Naive thymus-derived CD8-positive, alpha-beta T cell (primary cell): ENCODE measurements at regions not wholly inside any gene's neighbourhood (a gene's known extent, or its start where the extent isn't known, plus 50 kb on each side); places are given as distances from the start of the nearest gene placed in this dataset.

Experiments
- ATAC-seq, 2 donors: fragments of 150-1000 bp; cut with Tn5 transposase in 1 of 2; sonication (Bioruptor Pico), chemical (Tn5 transposase) in 1 of 2; 1 replicate in 1 of 2; 2 replicates in 1 of 2; pipeline ENCODE4 v1.10.0; 2021; ENCODE audit warnings: mild to moderate bottlenecking in 2 of 2, moderate library complexity in 2 of 2
- POLR2A ChIA-PET: fragments of 350-600 bp; sonication (Branson Sonifier 250); formaldehyde crosslinking; loops from one replicate; lab custom pipeline; 2021; ENCODE audit warnings: antibody characterized with exemption; lab: Charles Lee
- DNase-seq, 10 donors: peaks; one replicate each; pipeline versions ENCODE4 v3.0.0 to v3.0.0-alpha.2; 2020 to 2022
- H3K27ac Mint-ChIP-seq, 10 donors: one replicate each; pipeline ENCODE4 v1.8.0; 2020 to 2022; ENCODE audit warnings: mild to moderate bottlenecking in 10 of 10, mixed read lengths in 10 of 10, moderate library complexity in 4 of 10, inconsistent platforms in 1 of 10
- H3K27me3 Mint-ChIP-seq, 5 donors: one replicate each; pipeline ENCODE4 v1.8.0; 2021 to 2022; ENCODE audit warnings: mixed read lengths in 5 of 5
- H3K36me3 Mint-ChIP-seq, 3 donors: one replicate each; pipeline ENCODE4 v1.8.0; 2020 to 2022; ENCODE audit warnings: mixed read lengths in 3 of 3, mild to moderate bottlenecking in 2 of 3, inconsistent platforms in 1 of 3
- H3K4me1 Mint-ChIP-seq, 4 donors: one replicate each; pipeline ENCODE4 v1.8.0; 2021 to 2022; ENCODE audit warnings: mixed read lengths in 4 of 4
- H3K4me3 Mint-ChIP-seq, 10 donors: one replicate each; pipeline ENCODE4 v1.8.0; 2020 to 2022; ENCODE audit warnings: mild to moderate bottlenecking in 10 of 10, mixed read lengths in 10 of 10, moderate library complexity in 6 of 10, inconsistent platforms in 1 of 10
- H3K9me3 Mint-ChIP-seq, 9 donors: one replicate each; pipeline ENCODE4 v1.8.0; 2020 to 2022; ENCODE audit warnings: mixed read lengths in 9 of 9, mild to moderate bottlenecking in 3 of 9, inconsistent platforms in 1 of 9, moderate library complexity in 1 of 9

GRCh38 chrX:39605183-39605582, 492.6 kb downstream of the BCOR start:
- Mint-ChIP-seq H3K9me3 (peaks cover 0 to 2% (median 0%) of the 10 kb centered on the region in 9 donors), H3K27ac (no peak overlapping the region), H3K36me3 (peaks cover 0 to 3% (median 0%) of the 10 kb centered on the region in 3 donors), H3K27me3 (no peaks in the 10 kb centered on the region), H3K4me3 (no peak overlapping the region), H3K4me1 (peaks cover 0 to 3% (median 0%) of the 10 kb centered on the region in 4 donors)
- ATAC-seq (no peak), DNase-seq (no peak)
- POLR2A ChIA-PET: no interaction called here

- H3K27ac Mint-ChIP-seq: no peak overlapping the region
- ATAC-seq: no peak
- H3K9me3 Mint-ChIP-seq: peaks cover 0 to 2% (median 0%) of the 10 kb centered on the region in 9 donors
- POLR2A ChIA-PET: no interaction called here
- DNase-seq: no peak
- H3K4me1 Mint-ChIP-seq: peaks cover 0 to under 1% (median 0%) of the 10 kb centered on the region in 4 donors
- H3K36me3 Mint-ChIP-seq: peaks cover 0 to 3% (median 0%) of the 10 kb centered on the region in 3 donors
- no peaks in the 10 kb centered on the region for H3K27me3 Mint-ChIP-seq
- no peak overlapping the region for H3K4me3 Mint-ChIP-seq
These were observed 491.9 kb downstream of the BCOR start for GRCh38 chrX:39605866-39606265.

- DNase-seq: no peak
- Mint-ChIP-seq H3K4me1 (peaks cover 7 to 21% (median 11%) of the 10 kb centered on the region in 4 donors), H3K9me3 (peaks cover 0 to 2% (median 0%) of the 10 kb centered on the region in 9 donors), H3K36me3 (peaks cover 0 to 3% (median 0%) of the 10 kb centered on the region in 3 donors), H3K4me3 (no peak overlapping the region), H3K27ac (no peak overlapping the region), H3K27me3 (peaks cover 0 to 2% (median 0%) of the 10 kb centered on the region in 5 donors)
- ATAC-seq: no peak
- POLR2A ChIA-PET: no interaction called here
These were observed 487.8 kb downstream of the BCOR start for GRCh38 chrX:39609941-39610340.

GRCh38 chrX:39611468-39611867, 486.3 kb downstream of the BCOR start:
- H3K27ac Mint-ChIP-seq: no peak overlapping the region
- peaks cover 0 to 3% (median 0%) of the 10 kb centered on the region in 3 donors for H3K36me3 Mint-ChIP-seq
- POLR2A ChIA-PET: no interaction called here
- H3K9me3 Mint-ChIP-seq: no peaks in the 10 kb centered on the region
- ATAC-seq (no peak), DNase-seq (no peak)
- H3K4me3 Mint-ChIP-seq: no peak overlapping the region
- H3K4me1 Mint-ChIP-seq: peaks cover 7 to 21% (median 11%) of the 10 kb centered on the region in 4 donors
- H3K27me3 Mint-ChIP-seq: peaks cover 0 to 2% (median 0%) of the 10 kb centered on the region in 5 donors

GRCh38 chrX:39613482-39613995, 484.2 kb downstream of the BCOR start:
- ATAC-seq (peak; percentile 36 to 69), DNase-seq (peak in 2 of 10 donors; percentile 9 to 10)
- peak overlapping the region; percentile 72 to 93 (median 82) for H3K4me3 Mint-ChIP-seq
- peaks cover 7 to 21% (median 11%) of the 10 kb centered on the region in 4 donors for H3K4me1 Mint-ChIP-seq
- H3K9me3 Mint-ChIP-seq: peaks cover 0 to 2% (median 0%) of the 10 kb centered on the region in 9 donors
- peaks cover 0 to 5% (median 0%) of the 10 kb centered on the region in 3 donors for H3K36me3 Mint-ChIP-seq
- H3K27ac Mint-ChIP-seq: peak overlapping the region in 4 of 10 donors; percentile 47 to 94 (median 64)
- peaks cover 0 to 2% (median 0%) of the 10 kb centered on the region in 5 donors for H3K27me3 Mint-ChIP-seq
- POLR2A ChIA-PET: interaction anchor here (0.7 kb wide), 1 partner anchor 479 kb away, joined by 4 read pairs; no protein-coding TSS in a partner anchor

- POLR2A ChIA-PET: interaction anchor here (0.6 to 0.7 kb wide), 2 partner anchors 9 to 478 kb away, joined by 4 to 7 read pairs; no protein-coding TSS in a partner anchor
These were observed 483.6 kb downstream of the BCOR start for GRCh38 chrX:39613997-39614679.

GRCh38 chrX:39614680-39614998, 483.1 kb downstream of the BCOR start:
- peaks cover 0 to 2% (median 0%) of the 10 kb centered on the region in 5 donors for H3K27me3 Mint-ChIP-seq
- peaks cover 7 to 21% (median 11%) of the 10 kb centered on the region in 4 donors for H3K4me1 Mint-ChIP-seq
- no peak for DNase-seq
- POLR2A ChIA-PET: interaction anchor here (0.6 to 0.7 kb wide), 2 partner anchors 9 to 184 kb away, joined by 5 to 7 read pairs; no protein-coding TSS in a partner anchor
- peak in 1 of 2 donors; percentile 17 for ATAC-seq
- peaks cover 0 to 5% (median 0%) of the 10 kb centered on the region in 3 donors for H3K36me3 Mint-ChIP-seq
- H3K9me3 Mint-ChIP-seq: peaks cover 0 to 2% (median 0%) of the 10 kb centered on the region in 9 donors
- peak overlapping the region in 9 of 10 donors; percentile 72 to 93 (median 82) for H3K4me3 Mint-ChIP-seq
- H3K27ac Mint-ChIP-seq: peak overlapping the region in 1 of 10 donors; percentile 94

More at GRCh38 chrX:39613997-39614679, 483.6 kb downstream of the BCOR start:
- H3K9me3 Mint-ChIP-seq: peaks cover 0 to 2% (median 0%) of the 10 kb centered on the region in 9 donors
- H3K27ac Mint-ChIP-seq: peak overlapping the region in 4 of 10 donors; percentile 44 to 94 (median 72)
- DNase-seq (peak in 2 of 10 donors; percentile 3 to 19), ATAC-seq (peak; percentile 44 to 72)
- H3K27me3 Mint-ChIP-seq: peaks cover 0 to 2% (median 0%) of the 10 kb centered on the region in 5 donors
- H3K36me3 Mint-ChIP-seq: peaks cover 0 to 5% (median 0%) of the 10 kb centered on the region in 3 donors
- H3K4me3 Mint-ChIP-seq: peak overlapping the region; percentile 72 to 93 (median 82)
- H3K4me1 Mint-ChIP-seq: peaks cover 7 to 21% (median 11%) of the 10 kb centered on the region in 4 donors

- Mint-ChIP-seq H3K4me1 (peaks cover 7 to 21% (median 11%) of the 10 kb centered on the region in 4 donors), H3K36me3 (peaks cover 0 to 5% (median 0%) of the 10 kb centered on the region in 3 donors), H3K9me3 (peaks cover 0 to 7% (median 0%) of the 10 kb centered on the region in 9 donors), H3K4me3 (no peak overlapping the region), H3K27ac (peak overlapping the region in 1 of 10 donors; percentile 18), H3K27me3 (peaks cover 0 to 2% (median 0%) of the 10 kb centered on the region in 5 donors)
- ATAC-seq (no peak), DNase-seq (no peak)
- POLR2A ChIA-PET: no interaction called here
These were observed 481.5 kb downstream of the BCOR start for GRCh38 chrX:39616098-39616729.

GRCh38 chrX:39616731-39617130, 481.0 kb downstream of the BCOR start:
- H3K27me3 Mint-ChIP-seq: peaks cover 0 to 2% (median 0%) of the 10 kb centered on the region in 5 donors
- H3K27ac Mint-ChIP-seq: peak overlapping the region in 1 of 10 donors; percentile 25
- peaks cover 7 to 21% (median 11%) of the 10 kb centered on the region in 4 donors for H3K4me1 Mint-ChIP-seq
- peaks cover 0 to 5% (median 2%) of the 10 kb centered on the region in 3 donors for H3K36me3 Mint-ChIP-seq
- POLR2A ChIA-PET: no interaction called here
- no peak for ATAC-seq
- H3K4me3 Mint-ChIP-seq: no peak overlapping the region
- peaks cover 0 to 11% (median 0%) of the 10 kb centered on the region in 9 donors for H3K9me3 Mint-ChIP-seq
- DNase-seq: no peak

- Mint-ChIP-seq H3K27ac (no peak overlapping the region), H3K4me3 (no peak overlapping the region), H3K9me3 (peaks cover 0 to 14% (median 2%) of the 10 kb centered on the region in 9 donors), H3K36me3 (peaks cover 0 to 5% (median 3%) of the 10 kb centered on the region in 3 donors), H3K27me3 (peaks cover 0 to 2% (median 0%) of the 10 kb centered on the region in 5 donors), H3K4me1 (peaks cover 7 to 17% (median 11%) of the 10 kb centered on the region in 4 donors)
- POLR2A ChIA-PET: no interaction called here
- ATAC-seq (no peak), DNase-seq (no peak)
These were observed 479.6 kb downstream of the BCOR start for GRCh38 chrX:39618178-39618577.

- Mint-ChIP-seq H3K27ac (no peak overlapping the region), H3K27me3 (no peaks in the 10 kb centered on the region), H3K4me1 (peaks cover under 1 to 5% (median 3%) of the 10 kb centered on the region in 4 donors), H3K4me3 (no peak overlapping the region), H3K9me3 (peaks cover 0 to 14% (median 2%) of the 10 kb centered on the region in 9 donors), H3K36me3 (peaks cover 0 to 5% (median 3%) of the 10 kb centered on the region in 3 donors)
- POLR2A ChIA-PET: no interaction called here
- ATAC-seq (no peak), DNase-seq (no peak)
These were observed 478.4 kb downstream of the BCOR start for GRCh38 chrX:39619182-39620009.
